GM10248 (cell line): ENCODE measurements at regions not wholly inside any gene's neighbourhood (a gene's known extent, or its start where the extent isn't known, plus 50 kb on each side); places are given as distances from the start of the nearest gene placed in this dataset.

ENCODE experiments used
- CTCF ChIA-PET: fragments of 300-600 bp; sonication (Branson Sonifier 250); formaldehyde crosslinking; extraction: SDS; loops from one replicate; lab custom pipeline; 2021; ENCODE audit warnings: antibody characterized with exemption; lab: Yijun Ruan, JAX
- POLR2A ChIA-PET: fragments of 350-650 bp; sonication (Branson Sonifier 250); formaldehyde crosslinking; extraction: SDS; loops from one replicate; lab custom pipeline; 2020; ENCODE audit warnings: antibody characterized with exemption; lab: Yijun Ruan, JAX
- DNase-seq: peaks from one replicate; pipeline ENCODE4 v3.0.0; 2012; ENCODE audit errors: extremely low spot score
- CTCF ChIP-seq: IDR thresholded peaks from 2 replicates; pipeline ENCODE4 v1.5.1; 2012; ENCODE audit warnings: mild to moderate bottlenecking, low read depth; ENCODE audit errors: extremely low read depth, missing control alignments, control extremely low read depth

DNA sequence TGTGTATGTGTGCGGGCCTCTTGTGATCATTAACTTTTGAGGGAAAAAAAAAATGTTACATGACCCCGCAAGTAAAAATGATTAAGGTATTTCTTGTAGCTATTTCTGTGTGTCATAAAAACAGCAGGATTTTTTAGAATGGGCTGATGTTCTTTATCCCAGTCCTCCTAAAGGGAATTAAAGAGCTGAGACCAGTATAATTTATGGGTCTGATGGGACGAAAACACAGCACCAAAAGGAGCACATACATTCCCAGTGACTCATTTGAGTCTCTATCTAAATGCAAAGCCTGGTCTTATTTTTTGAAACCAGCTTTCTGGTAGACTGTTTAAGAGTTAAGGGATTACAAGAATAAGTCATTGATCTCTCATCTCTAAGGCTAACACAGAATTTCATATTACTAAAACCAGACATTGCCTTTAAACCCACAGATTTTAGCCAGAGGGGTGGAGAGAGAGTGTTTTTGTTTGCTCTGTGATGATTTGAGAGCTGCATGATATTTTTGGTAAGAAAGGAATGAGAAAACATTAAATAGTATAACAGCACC is 342.3 kb upstream of the EPHA4 start:
- POLR2A ChIA-PET = no interaction called here
- DNase-seq = no peak
- no peak for TF ChIP-seq CTCF
- CTCF ChIA-PET = interaction anchor here (1.1 to 1.9 kb wide), 4 partner anchors 10 to 41 kb away, joined by 3 to 6 read pairs (median 4); no protein-coding TSS in a partner anchor

DNA sequence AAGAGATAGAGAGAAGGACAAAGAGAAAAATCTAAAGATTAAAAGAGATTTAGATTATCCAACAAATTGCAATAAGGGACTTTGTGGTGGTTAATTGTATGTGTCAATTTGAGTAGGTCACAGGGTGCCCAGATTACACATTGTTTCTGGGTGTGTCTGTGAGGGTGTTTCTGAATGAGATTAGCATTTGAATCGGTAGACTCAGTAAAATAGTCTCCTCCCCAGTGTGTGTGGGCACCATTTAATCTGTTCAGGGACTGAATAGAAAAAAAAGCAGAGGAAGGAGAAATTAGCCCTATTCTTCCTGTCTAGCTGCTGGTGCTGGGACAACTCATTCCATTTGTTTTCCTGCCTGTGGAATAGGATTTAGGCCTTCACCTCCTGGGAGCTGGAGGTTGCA is 339.8 kb upstream of the EPHA4 start:
- no peak for TF ChIP-seq CTCF
- no peak for DNase-seq
- CTCF ChIA-PET = no interaction called here
- POLR2A ChIA-PET = no interaction called here

DNA sequence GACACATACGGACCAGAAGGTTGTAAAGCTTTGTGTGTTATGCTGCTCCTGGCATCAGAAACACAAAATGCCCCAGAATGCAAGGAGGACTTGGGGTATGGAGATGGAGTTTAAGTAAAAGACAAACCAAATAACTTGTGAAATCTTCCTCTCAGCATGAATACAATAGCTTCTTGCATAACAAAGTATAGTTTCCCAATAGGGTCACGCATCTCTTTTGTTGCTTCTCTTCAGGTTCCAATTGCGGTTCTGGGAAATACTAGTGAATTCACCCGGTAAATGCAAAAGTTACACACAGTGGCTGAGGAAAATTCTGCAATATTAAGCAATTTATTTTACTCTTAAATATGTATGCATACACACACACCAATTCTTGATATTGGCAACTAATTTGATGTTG is 339.2 kb upstream of the EPHA4 start:
- DNase-seq = no peak
- ChIA-PET POLR2A (no interaction called here), CTCF (no interaction called here)
- no peak for TF ChIP-seq CTCF

DNA sequence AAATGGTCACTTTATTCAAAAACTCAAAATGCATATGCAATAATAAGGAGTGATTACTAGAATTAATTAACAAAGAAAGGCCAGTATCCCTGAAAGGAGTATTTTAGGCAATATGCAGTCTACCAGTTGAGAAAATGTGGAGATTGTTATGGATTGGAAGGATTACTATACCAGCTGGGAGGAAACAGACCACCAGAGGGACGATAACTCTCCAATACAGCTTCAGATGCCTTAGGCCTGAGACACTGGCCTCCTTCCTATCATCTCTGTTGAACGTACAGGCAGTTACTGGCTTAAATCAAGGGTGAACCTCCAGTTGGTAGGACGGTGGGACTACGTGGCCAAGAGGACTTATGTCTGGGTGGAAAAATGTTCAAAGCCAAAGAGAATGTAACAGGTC is 336.4 kb upstream of the EPHA4 start:
- no peak for DNase-seq
- POLR2A ChIA-PET = no interaction called here
- no peak for TF ChIP-seq CTCF
- CTCF ChIA-PET = interaction anchor here (1.4 kb wide), 1 partner anchor 18 kb away, joined by 3 read pairs; no protein-coding TSS in a partner anchor

DNA sequence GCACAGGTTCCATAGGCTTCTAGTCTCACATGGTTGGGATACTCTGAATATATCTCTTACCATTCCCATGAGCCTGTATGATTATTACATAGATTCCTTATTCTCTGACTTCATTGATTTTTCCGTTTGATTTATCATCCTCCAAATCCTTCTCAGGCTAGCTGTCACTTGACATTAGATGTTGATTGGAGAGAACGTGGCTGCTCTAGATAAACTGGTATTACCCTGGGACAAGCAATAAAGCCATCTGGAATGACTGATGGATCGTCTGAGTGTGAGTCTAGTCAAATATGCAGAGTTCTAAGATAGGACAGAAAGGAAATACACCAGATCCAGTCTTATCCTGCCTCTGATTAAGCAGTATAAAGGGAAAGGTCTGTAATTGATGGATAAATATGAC is 325.6 kb upstream of the EPHA4 start:
- TF ChIP-seq CTCF = no peak

DNA sequence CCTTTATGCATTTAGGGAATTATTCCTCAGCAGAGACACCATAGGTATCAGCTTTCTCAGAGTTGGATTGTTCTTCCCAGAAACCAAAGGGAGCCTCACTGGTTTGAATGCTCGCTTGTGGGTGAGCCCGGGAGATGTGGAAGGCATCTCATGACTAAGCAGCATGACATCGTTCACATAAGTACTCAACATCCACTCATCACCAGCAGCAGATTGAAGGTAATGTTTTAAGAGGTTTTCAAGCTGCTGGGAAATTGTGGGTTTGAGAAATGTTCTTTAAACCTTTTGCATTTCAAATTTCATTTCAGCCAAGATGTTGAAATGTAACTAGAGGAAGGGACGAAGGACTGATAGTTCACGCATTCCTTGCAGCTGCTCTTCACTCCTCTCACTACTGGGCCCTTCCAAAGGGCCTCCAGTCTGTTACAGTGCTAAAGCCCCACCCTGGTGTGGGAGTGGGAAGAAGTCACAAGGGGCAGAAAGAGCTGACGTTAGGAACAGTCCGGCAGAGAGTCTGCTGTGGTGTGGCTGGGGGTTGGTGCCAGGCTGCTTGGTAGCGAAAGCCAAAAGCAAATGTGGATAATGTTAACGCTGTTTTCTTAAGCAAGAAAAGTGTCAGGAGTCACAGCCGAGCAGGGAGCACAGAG is 324.5 kb upstream of the EPHA4 start:
- no peak for TF ChIP-seq CTCF
- CTCF ChIA-PET = interaction anchor here (1.1 kb wide), 1 partner anchor 23 kb away, joined by 4 read pairs; no protein-coding TSS in a partner anchor
- POLR2A ChIA-PET = no interaction called here
- no peak for DNase-seq

More for the DNA sequence above, 325.6 kb upstream of the EPHA4 start:
- ChIA-PET CTCF (interaction anchor here (1.1 kb wide), 1 partner anchor 22 kb away, joined by 4 read pairs; no protein-coding TSS in a partner anchor), POLR2A (no interaction called here)
- no peak for DNase-seq
